Stimulated activated CD8-positive, alpha-beta memory T cell treated with anti-CD3 and anti-CD28 coated beads, Interleukin-4, amount 100 ng/mL, for 48 hours (primary cell): ENCODE measurements at regions not wholly inside any gene's neighbourhood (a gene's known extent, or its start where the extent isn't known, plus 50 kb on each side); places are given as distances from the start of the nearest gene placed in this dataset.
"Not testable (repeated sequence)": the region's sequence is repeated elsewhere in the genome, so short reads cannot be mapped to it uniquely, and the experiment has no call there.

Experiments used
- DNase-seq: peaks from one replicate; pipeline ENCODE4 v3.0.0-alpha.2; 2020

- DNase-seq, result no peak
These were observed 110.9 kb downstream of the QRSL1 start for GRCh38 chr6:106740287-106740686.

GRCh38 chr6:106739387-106739786 is 110.0 kb downstream of the QRSL1 start:
- no peak for DNase-seq

- DNase-seq, result no peak
These were observed 107.1 kb downstream of the QRSL1 start for GRCh38 chr6:106736502-106736901.

- no peak for DNase-seq
These were observed 106.5 kb downstream of the QRSL1 start for GRCh38 chr6:106735828-106736227.

GRCh38 chr6:106735136-106735633 is 105.8 kb downstream of the QRSL1 start:
- no peak for DNase-seq

- no peak for DNase-seq
These were observed 104.0 kb downstream of the QRSL1 start for GRCh38 chr6:106733386-106733785.

- DNase-seq, result no peak
These were observed 103.1 kb downstream of the QRSL1 start for GRCh38 chr6:106732376-106732940.

- no peak for DNase-seq
These were observed 102.4 kb downstream of the QRSL1 start for GRCh38 chr6:106731843-106732160.

GRCh38 chr6:106731144-106731842 is 101.9 kb downstream of the QRSL1 start:
- DNase-seq, result no peak

GRCh38 chr6:106730718-106731117 is 101.3 kb downstream of the QRSL1 start:
- DNase-seq, result no peak

- DNase-seq, result no peak
These were observed 100.9 kb downstream of the QRSL1 start for GRCh38 chr6:106730264-106730663.

- DNase-seq, result no peak
These were observed 100.5 kb downstream of the QRSL1 start for GRCh38 chr6:106729841-106730240.

GRCh38 chr6:106728296-106728870 is 99.0 kb downstream of the QRSL1 start:
- no peak for DNase-seq

- DNase-seq, result no peak
These were observed 98.2 kb downstream of the QRSL1 start for GRCh38 chr6:106727480-106728149.

- DNase-seq, result no peak
These were observed 95.5 kb downstream of the QRSL1 start for GRCh38 chr6:106724848-106725247.

- DNase-seq, result no peak
These were observed 95.0 kb downstream of the QRSL1 start for GRCh38 chr6:106724337-106724736.

- not testable (repeated sequence) for DNase-seq
These were observed 94.0 kb downstream of the QRSL1 start for GRCh38 chr6:106723419-106723818.

GRCh38 chr6:106721189-106721588 is 91.8 kb downstream of the QRSL1 start:
- not testable (repeated sequence) for DNase-seq
